ENCODE measurements at regions not wholly inside any gene's neighbourhood (a gene's known extent, or its start where the extent isn't known, plus 50 kb on each side); places are given as distances from the start of the nearest gene placed in this dataset.

- no peak for TF ChIP-seq EZH2 (IDR thresholded peaks at IDR 0.05; ENCODE audit: borderline replicate concordance, control insufficient read depth, low read depth, low read length)
- TF ChIP-seq CTCF (IDR thresholded peaks at IDR 0.05 in 2 of 3, conservative IDR thresholded peaks at IDR 0.05 in 1 of 3; ENCODE audit: control insufficient read depth in 2 of 3, extremely low read depth in 1 of 3, insufficient read depth in 1 of 3, low read depth in 3 of 3, low read length in 3 of 3), result no peak
- TF ChIP-seq ZNF592 (IDR thresholded peaks at IDR 0.05), result no peak
- no peak for TF ChIP-seq ATF7 (IDR thresholded peaks at IDR 0.05; ENCODE audit: low read depth)
- TF ChIP-seq ZBTB40 (IDR thresholded peaks at IDR 0.05; ENCODE audit: borderline replicate concordance), result no peak
- TF ChIP-seq CREB1 (IDR thresholded peaks at IDR 0.05; ENCODE audit: low read depth), result no peak
- TF ChIP-seq HDGF (IDR thresholded peaks at IDR 0.05), result no peak
- no peak for TF ChIP-seq POLR2AphosphoS5 (IDR thresholded peaks at IDR 0.05; ENCODE audit: low read length)
- TF ChIP-seq POLR2A (IDR thresholded peaks at IDR 0.05; ENCODE audit: low read depth, low read length), result no peak
- TF ChIP-seq USF2 (IDR thresholded peaks at IDR 0.05; ENCODE audit: borderline replicate concordance, low read depth, low read length), result no peak
- no peak for TF ChIP-seq MTA3 (IDR thresholded peaks at IDR 0.05; ENCODE audit: borderline replicate concordance, low read length)
These were observed 818.8 kb upstream of the GYPC start for GRCh38 chr2:125837128-125837527.

Data from GM12878 (cell line).